Stimulated activated CD4-positive, alpha-beta T cell treated with anti-CD3 and anti-CD28 coated beads, Interleukin-2, amount 100 ng/mL, for 48 hours (primary cell): ENCODE measurements at regions not wholly inside any gene's neighbourhood (a gene's known extent, or its start where the extent isn't known, plus 50 kb on each side); places are given as distances from the start of the nearest gene placed in this dataset.

Source experiments
- DNase-seq, 2 donors: peaks; one replicate each; pipeline ENCODE4 v3.0.0-alpha.2; 2020

DNA sequence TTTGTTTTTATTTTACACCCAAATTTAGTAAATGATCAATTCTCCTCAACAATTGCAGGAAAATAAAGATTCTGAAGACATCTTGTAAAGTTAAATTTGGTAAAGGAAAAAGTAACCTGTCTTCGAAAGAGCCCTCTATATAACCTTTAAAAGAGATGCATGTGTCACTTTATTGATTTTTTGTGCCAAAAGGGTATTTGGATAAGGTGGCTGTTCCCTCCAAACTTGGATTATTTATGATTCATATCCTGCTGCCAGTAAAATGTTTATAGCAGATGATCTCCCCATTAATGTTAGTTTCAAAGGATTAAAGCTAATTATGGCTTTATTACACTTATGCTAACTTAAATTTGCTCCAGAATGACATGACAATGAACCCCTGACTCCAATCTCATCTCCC lies 98.8 kb downstream of the DUSP6 start:
- no peak for DNase-seq

DNA sequence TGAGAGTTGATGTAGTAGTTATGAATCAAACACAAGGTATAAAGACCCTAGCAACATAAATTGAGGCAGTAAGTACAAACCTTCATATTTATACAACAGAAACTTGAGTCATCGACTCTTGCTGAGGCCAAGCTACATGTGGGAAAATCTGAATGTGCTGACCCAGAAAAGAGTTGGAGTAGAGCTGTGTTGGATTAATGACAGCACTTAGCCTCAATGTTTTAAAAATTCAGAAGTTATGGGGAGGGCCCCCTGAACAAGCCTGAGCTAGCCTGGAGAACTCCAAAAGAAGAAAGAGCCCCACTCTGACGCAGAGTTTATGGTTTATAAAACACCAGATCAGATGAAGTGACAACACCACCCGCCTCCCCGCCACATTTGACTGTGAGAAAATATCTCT lies 100.0 kb downstream of the DUSP6 start:
- DNase-seq, result no peak

DNA sequence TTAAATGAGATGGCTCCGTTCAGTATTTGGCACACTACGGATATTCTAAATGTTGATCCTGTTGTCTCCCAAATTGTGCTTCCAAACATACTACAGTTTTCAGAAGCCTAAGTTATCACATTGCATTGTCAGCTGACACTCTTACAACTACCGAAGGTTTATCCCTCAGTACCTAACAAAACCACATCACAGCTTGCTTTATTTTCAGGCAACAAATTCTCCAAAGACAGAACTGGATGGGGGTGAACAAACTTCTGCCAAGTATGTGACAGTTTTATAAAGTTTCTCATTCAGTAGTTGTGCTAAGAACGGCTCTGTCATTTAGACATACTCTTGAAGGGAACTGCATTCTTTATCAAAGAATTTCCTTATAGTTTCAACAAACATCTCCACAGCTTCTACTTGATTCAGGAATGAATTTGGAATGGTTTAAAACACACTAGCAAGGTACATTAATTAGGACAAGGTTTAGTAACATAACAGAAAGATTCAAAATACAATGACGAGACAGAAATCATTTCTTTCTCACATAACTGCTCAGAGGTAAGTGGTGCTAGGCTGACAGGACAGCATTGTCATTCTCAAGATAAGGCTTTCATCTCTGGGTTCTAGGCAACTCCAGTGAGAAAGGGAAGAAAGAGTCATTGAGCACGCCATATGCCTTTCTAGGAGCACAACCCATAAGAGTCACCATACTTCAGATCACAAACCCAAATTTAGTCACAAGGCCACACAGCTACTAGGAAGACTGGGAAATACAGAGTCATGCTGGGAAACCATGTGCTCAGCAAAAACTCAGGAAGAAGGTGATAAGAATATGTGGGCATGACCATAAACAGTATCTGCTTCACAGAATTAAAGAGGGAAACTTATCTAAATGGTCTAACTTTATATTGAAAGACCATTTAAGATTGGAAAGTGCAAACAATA lies 100.7 kb downstream of the DUSP6 start:
- DNase-seq, result no peak

DNA sequence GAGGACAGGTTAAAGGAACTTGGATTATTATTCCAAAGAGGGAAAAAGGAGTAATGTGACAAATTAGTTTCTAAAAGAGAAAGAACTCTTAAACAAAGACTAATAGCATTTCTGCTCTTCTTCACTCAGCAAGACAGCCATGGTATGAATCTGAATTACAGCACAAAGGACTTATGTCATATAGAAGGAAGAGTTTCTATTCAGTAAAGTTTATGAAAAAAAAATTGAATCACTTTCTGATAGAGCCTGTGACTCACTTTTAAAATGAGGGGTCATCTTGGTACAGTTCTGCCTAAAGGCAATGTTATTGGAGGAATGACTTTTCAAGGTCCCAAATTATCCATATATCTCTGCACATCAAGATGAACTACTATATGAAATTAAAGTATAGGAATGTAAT lies 101.7 kb downstream of the DUSP6 start:
- DNase-seq, result no peak

DNA sequence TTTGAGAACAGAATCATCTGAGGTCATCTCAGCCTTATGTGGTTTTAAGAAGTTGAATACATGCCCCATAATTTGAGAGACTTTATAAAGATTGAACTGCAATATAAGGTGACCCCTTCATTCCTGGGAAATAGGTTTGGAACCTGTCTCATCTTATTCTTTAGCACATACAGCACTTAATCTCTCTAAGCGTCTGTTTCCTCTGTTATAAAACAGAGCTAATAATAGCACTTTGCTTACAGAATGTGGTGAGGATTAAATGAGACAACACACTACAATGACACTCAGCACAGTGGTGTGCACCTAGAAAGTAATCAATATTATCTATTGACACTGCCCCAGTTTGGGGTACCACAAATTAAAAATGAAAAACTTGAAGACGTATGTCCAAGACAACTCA lies 102.1 kb downstream of the DUSP6 start:
- DNase-seq, result no peak

GRCh38 chr12:89247967-89248366 lies 104.3 kb downstream of the DUSP6 start:
- no peak for DNase-seq

- no peak for DNase-seq
These were observed 104.8 kb downstream of the DUSP6 start for GRCh38 chr12:89247541-89247942.

DNA sequence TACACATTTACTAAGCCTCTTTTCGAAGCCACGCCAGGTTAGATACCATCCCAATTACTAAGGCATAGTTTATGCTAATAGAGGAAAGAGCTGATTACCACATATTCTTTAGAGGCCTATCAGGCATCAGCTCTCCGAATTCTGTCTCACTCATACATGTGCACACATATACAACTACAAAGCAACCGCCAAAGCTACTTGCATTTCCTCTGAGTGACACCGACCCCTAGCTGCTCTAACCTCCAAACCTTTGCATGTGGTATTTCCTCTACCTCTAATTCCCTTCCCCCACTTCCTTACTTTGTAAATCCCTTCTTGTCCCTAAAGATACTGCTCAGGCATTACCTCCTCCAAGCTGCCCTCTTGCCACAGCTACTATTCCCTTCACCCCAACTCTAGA lies 107.2 kb downstream of the DUSP6 start:
- DNase-seq, result no peak

- no peak for DNase-seq
These were observed 107.8 kb downstream of the DUSP6 start for GRCh38 chr12:89244536-89244935.

GRCh38 chr12:89243771-89244170 lies 108.5 kb downstream of the DUSP6 start:
- DNase-seq, result no peak

GRCh38 chr12:89239534-89239933 lies 112.8 kb downstream of the DUSP6 start:
- DNase-seq, result no peak

- DNase-seq, result no peak
These were observed 113.7 kb downstream of the DUSP6 start for GRCh38 chr12:89238593-89238992.

GRCh38 chr12:89237763-89238162 lies 114.5 kb downstream of the DUSP6 start:
- no peak for DNase-seq

DNA sequence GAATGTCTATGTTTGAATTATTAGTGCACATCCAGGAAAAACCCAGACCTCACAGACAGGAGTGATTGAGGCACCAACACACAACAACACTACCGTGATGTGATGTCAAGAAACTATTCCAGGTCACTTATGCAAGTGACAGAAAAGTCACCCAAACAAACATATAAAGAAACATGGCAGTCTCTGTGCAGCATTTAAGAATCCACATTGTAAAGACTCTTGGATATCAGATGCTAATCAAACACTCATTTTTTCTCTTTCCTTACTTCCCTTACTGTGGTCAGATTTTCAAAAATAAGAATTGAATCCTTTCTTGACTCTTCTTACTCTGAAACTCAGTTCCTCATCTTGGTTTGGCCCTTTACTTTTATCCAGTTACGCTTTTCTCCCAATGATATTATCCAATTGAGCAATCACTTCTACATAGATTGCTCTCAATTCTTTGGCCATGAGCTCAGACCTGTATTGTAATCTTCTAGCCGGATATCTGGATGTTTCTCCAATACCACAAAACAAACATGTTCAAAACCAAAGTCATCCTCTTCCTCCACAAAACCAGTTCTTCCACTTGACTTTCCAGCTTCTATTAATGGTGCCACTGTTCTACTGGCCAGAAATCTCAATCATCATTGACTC lies 115.4 kb downstream of the DUSP6 start:
- DNase-seq, result no peak

GRCh38 chr12:89236237-89236636 lies 116.1 kb downstream of the DUSP6 start:
- DNase-seq, result no peak

GRCh38 chr12:89235189-89235993 lies 116.9 kb downstream of the DUSP6 start:
- no peak for DNase-seq

GRCh38 chr12:89234324-89235114 lies 117.8 kb downstream of the DUSP6 start:
- no peak for DNase-seq

DNA sequence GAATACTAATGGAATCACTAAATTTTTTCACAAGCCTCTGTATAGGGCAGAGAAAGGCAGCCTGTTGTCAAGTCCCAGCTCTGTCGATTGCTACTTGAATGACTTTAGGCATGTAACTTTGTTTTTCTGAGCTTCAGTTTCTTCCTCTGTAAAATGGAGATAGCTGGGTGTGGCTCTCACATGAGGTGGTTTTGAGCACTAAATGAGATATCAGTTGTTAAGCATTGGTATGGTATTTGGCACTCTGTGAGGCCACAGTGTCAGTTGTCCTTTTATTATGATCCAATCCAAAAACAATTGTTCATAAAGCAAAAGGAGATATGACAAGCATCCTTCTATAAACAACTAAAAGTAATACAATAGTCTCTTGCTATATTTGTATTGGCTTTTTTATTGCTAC lies 120.6 kb downstream of the DUSP6 start:
- DNase-seq, result no peak

DNA sequence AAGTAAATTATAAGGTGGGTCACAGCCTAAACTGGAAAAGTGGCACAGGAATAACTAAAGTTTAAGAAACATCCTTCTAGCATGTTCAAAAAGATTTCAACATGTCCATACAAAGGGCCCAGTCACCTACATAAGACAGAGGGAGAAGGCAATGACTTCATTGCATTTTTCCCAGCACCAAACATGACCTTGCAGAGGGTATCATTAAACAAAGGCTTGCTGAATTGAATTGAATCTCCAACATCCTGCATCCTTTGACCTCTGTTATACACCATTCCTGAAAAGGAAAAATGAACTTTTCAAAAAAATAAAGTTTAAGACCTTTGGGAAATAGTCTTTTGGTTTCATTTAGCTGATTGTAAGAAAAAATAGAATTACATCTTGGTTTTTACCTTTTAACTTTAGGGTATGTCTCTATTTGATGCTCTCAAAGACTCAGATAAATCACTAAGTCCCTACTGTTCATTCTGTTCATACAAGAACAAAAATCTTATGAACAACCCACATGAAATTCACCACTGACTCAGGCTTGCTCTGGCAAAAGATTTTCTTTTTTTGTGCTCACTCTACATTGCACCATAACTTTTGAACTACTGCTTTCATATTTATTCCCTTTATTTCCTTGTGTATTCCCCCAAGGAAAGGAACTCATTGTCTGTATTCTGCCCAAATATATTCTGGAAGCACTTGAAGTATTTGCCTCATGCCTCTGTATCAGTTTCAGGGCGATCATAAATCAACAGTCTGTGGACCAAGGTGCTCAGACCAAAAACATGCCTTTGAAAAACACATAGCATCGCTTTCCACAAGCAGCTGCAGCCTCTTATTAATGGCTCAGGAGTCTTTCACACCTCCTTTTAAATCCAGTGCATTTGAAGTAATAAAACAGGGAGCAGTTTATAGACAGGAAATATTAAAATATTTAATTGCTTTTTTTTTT lies 121.7 kb downstream of the DUSP6 start:
- DNase-seq, result no peak

- no peak for DNase-seq
These were observed 123.8 kb downstream of the DUSP6 start for GRCh38 chr12:89228491-89228890.

DNA sequence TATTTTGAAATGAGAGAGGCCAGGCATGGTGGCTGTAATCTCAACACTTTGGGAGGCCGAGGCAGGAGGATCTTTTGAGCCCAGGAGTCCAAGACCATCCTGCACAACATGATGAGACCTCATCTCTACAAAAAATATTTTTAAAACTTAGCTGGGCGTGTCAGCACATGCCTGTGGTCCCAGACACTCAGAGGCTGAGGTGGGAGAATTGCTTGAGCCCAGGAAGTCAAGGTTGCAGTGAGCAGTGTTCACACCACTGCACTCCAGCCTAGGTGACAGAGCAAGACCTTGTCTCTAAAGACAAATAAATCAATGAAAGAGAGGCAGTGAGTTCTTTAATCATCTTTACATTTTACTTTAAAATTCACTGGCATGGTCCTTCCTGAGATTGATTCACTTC lies 124.5 kb downstream of the DUSP6 start:
- no peak for DNase-seq
